Activated CD4-positive, alpha-beta T cell treated with anti-CD3 and anti-CD28 coated beads, Interleukin-2, amount 50 U/mL, for 4 hours (primary cell): ENCODE measurements at regions not wholly inside any gene's neighbourhood (a gene's known extent, or its start where the extent isn't known, plus 50 kb on each side); places are given as distances from the start of the nearest gene placed in this dataset.

Experiments used
- DNase-seq, 2 experiments: peaks; one replicate each; pipeline ENCODE4 v3.0.0-alpha.2; 2020

DNA sequence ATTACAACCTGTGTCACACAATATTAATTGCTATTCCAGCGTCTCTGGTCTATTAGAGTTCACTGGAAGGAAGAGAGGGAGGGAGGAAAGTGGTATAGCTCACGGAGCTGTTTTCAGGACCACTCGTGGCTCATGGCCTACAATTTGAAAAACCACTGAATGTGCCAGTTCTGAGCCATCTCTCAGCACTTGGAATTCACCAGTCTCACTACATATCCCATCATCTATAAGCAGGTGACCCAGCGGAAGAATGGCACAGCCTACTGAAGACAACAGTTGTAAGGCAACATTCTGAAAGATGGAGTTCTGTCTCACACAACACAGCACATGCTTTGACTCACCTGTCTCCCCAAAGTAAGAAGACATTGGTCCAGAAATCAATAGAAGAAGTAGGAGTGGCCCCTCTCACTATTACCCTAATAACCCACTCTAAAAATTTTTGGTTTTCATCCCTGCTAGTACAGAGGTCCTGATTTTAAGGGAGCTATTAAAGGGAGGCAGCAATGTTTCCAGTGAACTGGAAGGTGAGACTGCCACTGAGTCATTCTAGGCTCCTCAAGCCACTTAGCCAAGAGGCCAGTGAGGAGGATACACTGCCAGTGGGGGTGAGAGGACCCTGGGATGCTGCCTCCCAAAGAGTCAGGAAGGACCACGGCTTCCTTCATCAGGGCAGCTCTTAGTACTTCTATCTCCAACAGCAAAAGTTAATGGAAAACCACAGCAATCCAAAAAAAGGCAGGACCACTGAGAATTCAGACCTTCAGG is 50.0 kb upstream of the DOCK9 start:
- DNase-seq: no peak

DNA sequence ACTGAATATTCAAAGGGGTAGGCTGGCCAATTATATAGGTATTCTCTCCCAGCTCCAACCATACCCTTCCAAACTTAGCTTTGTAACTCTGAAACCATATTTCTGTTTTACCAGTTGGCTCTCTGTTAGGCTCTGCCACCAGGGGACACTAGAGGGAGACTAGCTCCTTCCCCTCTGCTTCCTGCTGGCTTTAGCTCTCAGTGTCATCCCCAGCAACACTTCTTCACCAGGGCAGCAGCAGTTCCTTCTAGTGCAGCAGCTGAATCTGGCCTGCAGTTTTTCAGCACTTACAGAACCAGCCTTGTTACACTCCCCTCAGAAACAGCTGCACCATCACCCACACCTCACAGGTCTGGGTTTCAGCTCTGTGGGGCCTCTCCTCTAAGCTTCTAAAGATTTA is 51.0 kb upstream of the DOCK9 start:
- peak; percentile 28 to 31 for DNase-seq

DNA sequence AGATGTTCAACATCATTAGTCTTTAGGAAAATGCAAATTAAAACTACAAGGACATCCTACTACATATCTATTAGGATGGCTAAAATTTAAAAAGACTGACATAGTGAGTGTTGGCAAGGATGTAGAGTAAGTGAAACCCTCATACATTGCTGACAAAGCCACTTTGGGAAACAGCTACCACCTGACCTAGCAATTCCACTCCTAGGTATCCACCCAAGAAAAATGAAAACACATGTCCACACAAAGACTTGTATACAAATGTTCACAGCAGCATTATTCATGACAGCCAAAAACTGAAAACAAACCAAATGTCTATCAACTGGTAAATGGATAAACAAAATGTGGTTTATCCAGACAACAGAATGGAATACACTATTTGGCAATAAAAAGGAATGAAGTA is 51.7 kb upstream of the DOCK9 start:
- no peak for DNase-seq

DNA sequence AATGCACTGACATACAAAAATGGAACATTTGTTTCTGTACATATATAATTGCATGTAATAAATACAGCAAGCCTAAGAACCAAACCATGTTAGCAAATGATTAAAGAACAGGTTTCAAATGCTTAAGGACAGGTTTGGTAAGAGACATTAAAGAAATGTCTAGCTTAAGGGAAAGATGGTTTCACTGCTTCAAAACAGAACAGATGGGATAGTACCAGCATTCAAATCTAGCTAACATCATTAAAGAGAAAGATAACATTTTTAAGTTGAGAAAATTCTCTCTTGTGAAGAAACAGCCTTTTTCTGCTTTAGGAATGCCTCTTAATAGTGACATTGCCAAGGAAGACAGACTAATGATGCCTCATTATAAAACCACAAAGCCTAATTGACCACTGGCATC is 52.5 kb upstream of the DOCK9 start:
- DNase-seq: no peak

DNA sequence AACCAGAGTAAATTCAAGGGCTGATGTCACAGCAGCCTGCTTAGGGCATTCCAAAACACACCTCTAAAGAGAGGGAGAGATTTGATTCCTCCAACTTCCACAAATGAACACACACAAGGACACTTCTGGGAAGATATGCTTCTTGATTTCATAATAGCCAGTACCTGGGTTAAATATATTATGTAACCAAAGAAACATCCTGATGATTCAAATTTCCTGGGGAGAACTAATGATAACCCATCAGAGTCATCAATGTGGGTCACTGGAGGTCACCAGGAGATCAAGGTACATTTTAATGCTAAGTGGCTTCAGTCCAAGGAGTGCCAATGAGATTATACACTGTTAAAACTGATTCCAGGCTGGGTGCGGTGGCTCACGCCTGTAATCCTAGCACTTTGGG is 54.0 kb upstream of the DOCK9 start:
- DNase-seq: no peak

DNA sequence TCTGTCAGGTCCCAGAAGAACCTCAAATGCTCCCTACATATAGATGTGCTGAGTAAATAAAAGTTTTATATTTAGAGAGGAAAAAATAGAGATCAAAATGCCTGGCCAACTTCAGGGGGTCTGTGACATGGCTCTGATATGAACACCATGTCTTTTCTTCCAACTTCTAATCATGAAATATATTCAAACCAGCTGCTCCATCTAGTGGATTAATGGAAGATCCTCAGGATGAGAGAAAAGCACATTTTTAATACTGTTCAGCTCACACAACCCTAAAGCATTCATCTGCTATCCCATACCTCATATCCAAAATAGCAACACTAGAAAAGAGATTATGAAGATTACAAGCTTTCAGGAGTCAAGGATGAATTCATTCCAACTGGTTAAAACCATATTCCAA is 56.0 kb upstream of the DOCK9 start:
- DNase-seq: no peak

DNA sequence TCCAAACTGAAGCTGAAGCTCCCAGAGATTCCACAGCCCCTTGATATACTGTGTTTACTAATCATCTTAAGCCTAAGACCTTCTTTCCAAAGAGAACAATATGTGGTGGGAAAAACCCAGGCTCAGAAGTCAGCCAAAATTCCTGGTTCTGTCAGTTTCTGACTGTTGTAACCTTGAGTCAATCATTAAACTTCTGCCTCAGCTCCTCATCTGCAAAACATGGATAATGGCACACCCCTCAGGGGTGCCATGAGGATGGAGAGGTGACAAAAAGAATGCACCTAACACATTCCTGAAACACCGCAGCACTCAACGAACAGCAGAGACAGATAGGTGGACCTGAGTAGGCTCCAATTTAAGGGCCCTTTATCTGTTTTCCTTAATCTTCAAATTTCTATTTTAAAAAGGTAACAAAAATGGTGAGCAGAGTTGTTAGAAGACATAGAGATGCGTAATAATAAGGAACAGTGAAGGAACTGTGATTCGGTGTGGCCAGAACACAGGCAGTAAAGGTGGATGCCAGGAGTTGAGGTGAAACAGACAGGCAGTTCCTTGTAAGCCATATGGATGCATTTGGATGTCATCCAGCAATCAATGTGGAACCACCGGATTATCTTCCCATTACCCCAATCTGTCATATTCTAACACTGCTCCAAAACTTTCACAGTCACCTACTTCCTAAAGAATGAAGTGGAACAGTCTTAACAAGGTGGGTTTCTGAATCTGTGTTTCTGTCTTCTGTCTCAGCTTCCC is 56.6 kb upstream of the DOCK9 start:
- no peak for DNase-seq

DNA sequence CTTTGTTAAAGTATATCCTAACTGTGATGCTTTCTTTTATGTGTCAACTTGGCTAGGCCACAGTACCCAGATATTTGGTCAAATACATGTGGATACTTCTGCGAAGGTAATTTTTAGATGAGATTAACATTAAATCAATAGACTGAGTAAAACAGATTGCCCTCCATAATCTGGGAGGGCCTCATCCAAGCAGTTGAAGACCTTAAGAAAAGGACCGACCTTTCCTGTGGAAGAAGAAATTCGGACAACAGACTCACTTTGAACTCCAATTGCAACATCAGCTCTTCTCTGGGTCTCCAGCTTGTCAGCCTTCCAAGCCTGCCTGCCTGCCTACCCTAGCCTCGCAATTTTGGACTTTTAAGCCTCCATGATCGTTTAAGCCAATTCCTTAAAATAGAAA is 57.9 kb upstream of the DOCK9 start:
- DNase-seq: no peak

DNA sequence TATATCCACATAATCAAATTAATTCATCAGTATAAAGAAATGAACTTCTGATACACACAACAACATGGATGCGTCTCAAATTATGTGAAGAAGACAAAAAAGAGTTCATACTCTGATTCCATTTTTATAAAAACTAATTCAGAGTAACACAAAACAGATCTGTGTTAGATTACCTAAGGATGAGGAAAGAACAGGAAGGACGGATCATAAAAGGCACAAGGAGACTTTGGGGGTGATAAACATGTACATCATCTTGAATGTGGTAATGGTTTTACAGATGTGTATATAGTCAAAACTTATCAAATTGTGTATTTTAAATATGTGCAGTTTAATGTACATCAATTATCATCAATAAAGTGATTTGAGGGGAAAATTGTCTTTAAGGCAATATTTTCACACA is 59.9 kb upstream of the DOCK9 start:
- no peak for DNase-seq

DNA sequence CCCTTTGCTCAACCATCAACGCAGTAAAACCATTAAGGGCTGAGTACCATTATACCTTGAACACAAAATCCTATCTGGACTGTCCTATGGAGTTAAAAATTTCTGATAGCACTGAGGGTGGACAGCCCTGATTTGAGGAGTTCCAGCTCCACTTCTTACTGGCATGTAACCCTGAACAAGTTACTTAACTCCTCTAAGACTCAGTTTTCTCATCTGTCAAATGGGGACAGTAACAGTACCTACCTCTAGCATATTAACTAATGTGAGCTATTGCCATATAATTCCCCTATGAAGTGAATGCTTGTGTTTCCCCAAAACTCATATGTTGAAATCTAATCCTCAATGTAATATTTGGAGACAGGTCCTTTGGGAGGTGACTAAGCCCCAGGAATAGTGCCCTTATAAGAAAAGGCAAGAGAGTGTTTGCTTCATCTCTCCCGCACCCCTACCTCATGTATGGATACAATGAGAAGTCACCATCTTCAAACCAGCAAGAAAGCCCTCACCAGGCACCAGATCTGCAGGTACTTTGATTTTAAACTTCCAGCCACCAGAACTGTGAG is 61.9 kb upstream of the DOCK9 start:
- no peak for DNase-seq

DNA sequence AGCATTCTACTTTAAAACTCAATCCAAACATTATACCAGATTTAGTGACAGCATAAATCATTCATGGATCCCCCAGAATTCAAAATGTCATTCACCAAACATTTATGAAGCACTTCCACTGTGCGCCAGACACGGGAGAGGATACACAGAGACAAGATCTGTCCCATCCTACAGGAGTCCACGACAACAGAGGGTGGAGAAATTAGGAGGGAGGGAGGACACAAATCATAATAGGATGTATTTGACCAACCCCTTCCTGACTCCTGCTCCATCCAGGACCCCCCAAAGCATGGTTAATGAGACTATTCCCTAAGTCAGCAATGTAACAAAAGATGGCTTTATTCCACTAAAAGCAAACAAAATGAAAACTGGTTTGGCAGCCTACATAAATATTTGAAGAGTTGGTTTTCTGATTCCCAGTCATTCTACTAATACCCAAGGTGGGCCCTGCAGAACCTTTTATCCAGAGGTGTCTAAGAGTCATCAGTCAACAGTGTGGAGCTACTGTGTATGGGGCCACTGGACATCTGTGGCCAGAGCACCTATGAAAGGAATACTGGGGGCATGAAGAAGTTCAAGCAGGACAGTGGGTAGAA is 62.8 kb upstream of the DOCK9 start:
- DNase-seq: no peak

DNA sequence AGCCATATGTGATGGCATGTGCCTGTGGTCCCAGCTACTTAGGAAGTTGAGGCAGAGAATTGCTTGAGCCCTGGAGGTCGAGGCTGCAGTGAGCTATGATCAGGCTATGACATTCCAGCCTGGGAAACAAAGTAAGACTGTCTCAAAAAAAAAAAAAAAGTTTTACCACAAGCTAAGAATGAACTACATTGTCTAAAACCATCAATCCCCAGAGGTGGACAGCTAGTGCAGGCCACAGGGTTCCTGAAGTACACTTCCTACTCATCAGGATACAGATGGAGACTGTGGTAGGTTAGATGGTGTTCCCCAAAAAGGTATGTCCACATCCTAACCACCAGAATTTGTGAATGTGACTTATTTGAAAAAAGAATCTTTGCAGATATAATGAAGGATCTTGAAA is 63.5 kb upstream of the DOCK9 start:
- no peak for DNase-seq

DNA sequence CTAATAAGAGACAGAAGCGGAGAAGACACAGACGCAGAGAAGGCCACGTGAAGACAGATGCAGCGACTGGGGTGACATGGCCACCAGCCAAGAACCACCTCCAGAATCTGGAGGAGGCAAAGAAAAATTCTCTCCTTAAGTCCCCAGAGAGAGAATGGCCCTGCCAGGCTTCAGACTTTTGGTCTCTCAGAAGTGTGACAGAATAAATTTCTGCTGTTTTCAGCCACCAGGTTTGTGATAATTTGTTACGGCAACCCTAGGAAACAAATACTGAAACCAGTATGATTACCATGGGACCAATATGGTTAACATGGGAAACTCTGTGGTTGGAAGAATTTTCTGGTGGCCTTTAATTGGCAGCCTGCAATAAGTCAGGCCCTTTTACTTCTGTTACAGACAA is 63.9 kb upstream of the DOCK9 start:
- DNase-seq: no peak

DNA sequence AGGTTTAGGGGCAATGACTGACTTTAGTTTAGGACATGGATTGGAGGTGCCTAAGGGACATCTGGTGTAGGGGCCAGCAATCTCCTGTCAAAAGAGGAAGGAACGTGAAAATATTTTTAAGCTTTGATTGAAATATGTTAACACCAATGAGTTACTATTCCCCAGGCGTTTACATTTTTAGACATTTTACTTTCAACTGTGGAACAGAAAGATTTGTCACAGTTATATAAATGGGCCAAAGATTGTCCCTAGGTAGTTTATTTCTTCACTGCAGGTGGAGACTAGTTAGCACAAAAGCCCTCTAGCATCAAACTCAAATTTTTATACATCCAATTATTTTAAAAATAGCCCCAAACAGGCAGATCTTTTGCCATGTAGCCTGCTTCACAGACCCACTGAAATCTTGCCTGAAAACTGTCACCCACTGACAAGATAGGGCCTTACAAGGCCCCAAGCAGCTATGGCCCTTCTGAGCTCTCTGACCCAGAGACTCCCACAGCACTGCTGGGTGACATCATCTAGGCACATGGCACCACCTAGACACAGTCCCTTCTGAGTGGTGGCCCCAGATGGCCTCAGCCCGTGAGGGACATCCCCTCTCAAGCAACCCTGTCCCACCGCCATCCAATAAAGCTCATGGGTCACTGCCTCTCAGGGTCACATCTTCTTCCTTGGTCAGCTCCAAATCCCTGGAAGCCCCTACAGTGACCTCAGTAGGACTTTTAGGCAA is 64.8 kb upstream of the DOCK9 start:
- DNase-seq: no peak

DNA sequence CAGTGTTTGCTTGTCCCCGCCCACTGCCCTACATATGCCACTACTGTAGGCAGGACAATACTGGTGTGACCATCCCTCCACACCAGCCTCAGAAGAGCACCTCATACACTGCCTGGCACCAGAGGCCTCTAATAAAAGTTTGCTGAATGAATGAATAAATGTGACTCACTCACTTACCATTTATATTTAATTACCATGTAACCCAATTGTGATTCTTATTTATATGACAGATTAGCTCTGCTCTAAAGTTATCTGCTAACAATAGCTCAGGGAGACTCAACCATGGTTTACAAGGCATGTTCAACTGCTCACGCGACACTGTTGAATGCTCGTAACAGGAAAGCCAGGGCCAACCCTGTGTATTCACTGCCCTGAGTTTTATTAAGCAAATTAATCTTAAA is 66.0 kb upstream of the DOCK9 start:
- DNase-seq: no peak

DNA sequence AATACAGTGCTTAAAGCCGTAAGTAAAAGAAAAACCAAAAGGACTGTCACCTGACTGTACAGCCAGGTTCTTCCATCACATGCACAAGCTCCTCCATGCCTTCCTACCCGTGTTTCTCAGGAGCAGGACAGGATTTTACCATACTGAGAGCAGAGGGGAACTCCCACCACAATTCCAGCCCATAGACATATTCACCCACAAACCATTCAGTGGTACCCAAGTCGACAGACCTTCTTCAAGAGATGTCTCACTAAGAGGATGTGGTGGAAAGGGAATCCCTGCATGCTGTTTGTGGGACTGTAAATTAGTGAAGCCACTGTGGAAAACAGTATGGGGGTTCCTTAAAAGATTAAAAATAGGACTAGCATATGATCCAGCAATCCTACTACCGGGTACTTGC is 66.9 kb upstream of the DOCK9 start:
- no peak for DNase-seq

DNA sequence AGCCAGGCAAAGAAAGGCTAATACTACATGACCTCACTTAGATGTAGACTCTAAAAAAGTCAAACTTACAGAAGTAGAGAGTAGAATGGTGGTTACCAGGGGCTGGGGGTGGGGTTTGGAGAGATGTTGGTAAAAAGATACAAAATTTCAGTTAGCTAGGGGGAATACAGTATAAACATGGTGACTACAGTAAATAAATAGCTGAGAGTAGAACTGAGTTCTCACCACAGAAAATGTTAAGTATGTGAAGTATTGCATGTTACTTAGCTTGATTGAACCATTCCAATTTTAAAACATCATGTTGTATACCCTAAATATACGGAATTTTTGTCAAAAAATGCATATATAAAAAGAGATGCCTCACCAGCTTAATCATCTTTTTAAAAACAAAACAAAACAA is 67.5 kb upstream of the DOCK9 start:
- no peak for DNase-seq

DNA sequence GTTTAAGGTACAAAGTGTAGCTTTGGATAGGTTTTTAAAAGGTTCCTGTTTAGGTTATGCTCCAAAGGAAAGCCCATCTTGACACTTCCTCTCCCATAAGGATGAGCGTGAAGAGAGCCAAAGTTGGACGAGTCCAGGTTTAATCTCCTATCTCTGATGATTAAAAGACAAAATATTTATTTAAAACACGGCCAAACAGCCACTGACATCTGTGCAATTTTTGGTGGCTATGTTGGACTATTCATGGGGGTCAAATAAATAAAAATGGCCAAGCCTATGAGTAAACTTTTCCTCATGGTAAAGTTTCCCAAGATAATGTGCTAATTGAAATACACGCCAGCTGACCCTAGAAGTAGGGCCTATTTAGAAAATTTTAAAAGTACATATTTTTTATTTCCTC is 69.0 kb upstream of the DOCK9 start:
- DNase-seq: no peak

DNA sequence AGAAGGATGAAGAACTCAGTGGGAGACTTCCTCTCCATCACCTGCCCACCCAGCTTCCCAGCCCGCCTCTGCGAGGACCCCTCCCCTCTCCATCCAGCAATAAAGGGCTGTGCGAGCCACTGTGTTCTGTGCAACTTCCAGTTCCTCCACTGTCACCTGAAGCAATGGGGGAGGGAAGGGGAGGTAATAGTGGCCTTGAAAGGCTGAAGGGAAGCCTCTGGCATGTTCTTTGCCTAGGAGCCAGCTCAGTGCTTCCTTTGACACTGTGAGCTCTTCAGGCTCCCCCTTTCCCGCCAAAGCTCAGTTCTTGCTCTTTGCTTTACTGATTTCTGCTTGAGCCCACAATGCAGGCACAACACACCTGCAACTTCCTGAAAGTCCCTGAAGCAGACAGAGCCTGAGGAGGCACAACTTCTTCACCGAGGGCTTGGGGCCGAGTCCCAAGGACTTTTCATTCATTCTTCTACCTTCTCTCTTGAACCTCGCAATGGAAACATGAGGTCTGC is 73.2 kb upstream of the DOCK9 start:
- DNase-seq: no peak

DNA sequence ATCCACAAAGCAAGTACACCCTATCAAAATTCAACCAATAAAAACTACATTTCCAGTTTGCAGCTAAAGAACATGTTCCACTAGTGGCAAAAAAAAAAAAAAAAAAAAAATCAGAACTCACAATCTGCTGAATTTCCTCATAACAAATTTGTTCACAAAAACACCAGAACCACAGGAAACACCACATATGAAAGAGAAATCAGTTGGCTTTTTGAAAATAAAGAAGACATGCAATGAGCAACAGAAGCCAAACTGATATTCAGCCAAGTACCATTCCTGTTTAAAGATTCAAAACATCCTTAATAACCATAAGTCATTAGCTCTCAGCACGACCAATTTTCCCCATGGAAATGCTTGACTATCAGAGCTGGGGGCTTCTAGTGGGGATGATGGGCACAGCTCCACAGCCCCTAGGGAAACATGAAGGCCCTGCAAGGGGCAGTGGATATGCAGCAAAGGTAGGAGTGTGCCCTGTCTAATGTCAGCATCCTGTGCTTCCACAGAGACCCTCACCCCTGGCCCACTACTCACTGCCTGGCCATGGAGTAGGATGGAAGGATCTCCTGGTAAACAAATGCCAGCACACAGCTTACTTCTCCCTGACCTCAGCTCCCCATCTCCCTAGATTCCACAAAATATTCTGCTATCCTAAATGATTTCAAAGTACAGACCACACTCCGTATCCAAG is 74.0 kb upstream of the DOCK9 start:
- no peak for DNase-seq

DNA sequence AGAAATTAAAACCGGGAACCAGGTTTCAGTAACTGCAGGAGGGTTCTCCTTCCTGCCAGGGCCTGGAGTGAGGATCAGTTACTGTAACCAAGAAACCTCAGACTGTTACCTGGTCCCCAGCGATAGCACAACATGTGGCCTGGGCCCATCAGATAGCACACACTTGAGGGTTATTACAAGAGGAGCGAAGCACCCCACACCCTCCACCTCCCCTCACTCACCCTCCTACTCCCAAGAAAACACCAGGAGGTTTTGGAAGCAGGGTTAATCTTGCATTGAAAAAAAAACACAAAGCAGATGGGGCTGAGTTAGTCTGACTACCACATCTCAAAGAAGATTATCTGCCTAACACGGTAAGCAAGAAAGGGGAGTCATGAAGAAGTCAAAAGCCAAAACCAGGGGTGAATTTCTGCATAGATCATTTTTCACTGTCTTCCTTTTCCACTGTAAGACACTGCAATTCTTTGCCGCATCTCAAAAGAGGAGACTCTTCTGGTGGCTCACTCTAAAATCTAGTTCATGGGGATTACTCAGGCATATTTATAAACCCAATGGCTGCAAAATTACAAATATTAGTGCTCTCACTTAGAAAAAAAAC is 75.9 kb upstream of the DOCK9 start:
- no peak for DNase-seq

DNA sequence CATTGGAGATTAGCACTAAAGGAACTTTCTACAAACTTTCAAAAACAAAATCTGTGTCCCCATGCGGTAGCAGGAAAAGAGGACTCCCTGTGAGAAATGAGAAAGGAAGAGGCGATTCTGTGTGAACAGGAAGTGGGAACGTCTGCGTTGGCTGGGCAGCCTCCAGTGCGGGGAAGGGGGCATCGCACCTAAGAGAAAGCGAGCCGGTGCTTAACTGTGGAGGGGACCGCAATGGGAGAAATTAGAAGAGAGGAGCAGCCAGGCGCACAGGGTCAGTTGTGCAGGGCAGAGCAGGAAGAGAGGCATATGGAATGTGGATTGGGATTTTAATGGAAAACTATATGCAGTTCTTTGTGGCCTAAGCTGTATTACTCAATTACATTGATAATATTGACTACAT is 77.4 kb upstream of the DOCK9 start:
- no peak for DNase-seq
